ENCODE measurements at regions not wholly inside any gene's neighbourhood (a gene's known extent, or its start where the extent isn't known, plus 50 kb on each side); places are given as distances from the start of the nearest gene placed in this dataset.
"Not testable (repeated sequence)": the region's sequence is repeated elsewhere in the genome, so short reads cannot be mapped to it uniquely, and the experiment has no call there.

DNA sequence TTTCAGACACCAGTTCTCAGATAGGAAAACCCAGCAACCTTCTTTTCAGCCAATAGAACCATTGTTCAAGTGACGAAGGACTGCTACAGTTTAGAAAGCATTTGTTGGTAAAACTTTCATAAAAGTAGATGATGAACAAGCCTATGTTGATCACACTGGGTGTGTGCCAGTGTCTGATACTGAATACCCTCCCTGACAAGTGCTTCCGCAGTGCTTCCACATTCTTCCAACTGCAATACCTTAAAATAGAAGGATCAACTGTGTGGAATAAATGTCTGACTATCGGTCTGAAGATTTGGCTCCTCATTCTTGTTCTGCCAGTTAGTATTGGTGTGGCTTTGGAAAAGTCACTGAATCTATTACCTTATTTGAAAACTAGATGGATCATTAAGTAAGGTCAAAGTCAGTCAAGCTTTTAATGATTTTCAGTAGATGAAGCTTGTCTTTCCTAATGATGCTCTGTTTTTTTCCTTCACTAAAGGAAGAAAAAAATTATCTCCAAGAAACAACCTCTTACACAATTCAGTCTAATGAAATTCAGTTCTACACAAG lies 479.4 kb upstream of the CBLB start:
- TF ChIP-seq, protein P1, sequence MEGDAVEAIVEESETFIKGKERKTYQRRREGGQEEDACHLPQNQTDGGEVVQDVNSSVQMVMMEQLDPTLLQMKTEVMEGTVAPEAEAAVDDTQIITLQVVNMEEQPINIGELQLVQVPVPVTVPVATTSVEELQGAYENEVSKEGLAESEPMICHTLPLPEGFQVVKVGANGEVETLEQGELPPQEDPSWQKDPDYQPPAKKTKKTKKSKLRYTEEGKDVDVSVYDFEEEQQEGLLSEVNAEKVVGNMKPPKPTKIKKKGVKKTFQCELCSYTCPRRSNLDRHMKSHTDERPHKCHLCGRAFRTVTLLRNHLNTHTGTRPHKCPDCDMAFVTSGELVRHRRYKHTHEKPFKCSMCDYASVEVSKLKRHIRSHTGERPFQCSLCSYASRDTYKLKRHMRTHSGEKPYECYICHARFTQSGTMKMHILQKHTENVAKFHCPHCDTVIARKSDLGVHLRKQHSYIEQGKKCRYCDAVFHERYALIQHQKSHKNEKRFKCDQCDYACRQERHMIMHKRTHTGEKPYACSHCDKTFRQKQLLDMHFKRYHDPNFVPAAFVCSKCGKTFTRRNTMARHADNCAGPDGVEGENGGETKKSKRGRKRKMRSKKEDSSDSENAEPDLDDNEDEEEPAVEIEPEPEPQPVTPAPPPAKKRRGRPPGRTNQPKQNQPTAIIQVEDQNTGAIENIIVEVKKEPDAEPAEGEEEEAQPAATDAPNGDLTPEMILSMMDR (IDR thresholded peaks at IDR 0.05 in 4 of 5, conservative IDR thresholded peaks at IDR 0.05 in 1 of 5): no peak
- no peak for TF ChIP-seq POLR2A (IDR thresholded peaks at IDR 0.05)
- Histone ChIP-seq H3K27ac (peak overlapping the region; percentile 74 to 83 (median 78)), H3K36me3 (no peaks in the 10 kb centered on the region), H3K4me3 (peak overlapping the region in 2 of 4 donors; percentile 11 to 18), H3K27me3 (no peaks in the 10 kb centered on the region), H3K9me3 (no peaks in the 10 kb centered on the region), H3K4me1 (peaks cover 41 to 50% of the 10 kb centered on the region in 2 donors)
- intact Hi-C loops (cut with DNase I; ENCODE audit: low total_unique reads): loop anchor here (5.0 to 10.0 kb wide), 5 partner anchors 109 to 1784 kb away; no protein-coding TSS in a partner anchor
- DNase-seq: no peak
- in situ Hi-C loops (cut with MboI; ENCODE audit: low sequenced_read_pairs in 4 of 4): loop anchor here in 2 of 4 donors (10.0 kb wide), 1 partner anchor 107 kb away; no protein-coding TSS in a partner anchor
- ATAC-seq: no peak

DNA sequence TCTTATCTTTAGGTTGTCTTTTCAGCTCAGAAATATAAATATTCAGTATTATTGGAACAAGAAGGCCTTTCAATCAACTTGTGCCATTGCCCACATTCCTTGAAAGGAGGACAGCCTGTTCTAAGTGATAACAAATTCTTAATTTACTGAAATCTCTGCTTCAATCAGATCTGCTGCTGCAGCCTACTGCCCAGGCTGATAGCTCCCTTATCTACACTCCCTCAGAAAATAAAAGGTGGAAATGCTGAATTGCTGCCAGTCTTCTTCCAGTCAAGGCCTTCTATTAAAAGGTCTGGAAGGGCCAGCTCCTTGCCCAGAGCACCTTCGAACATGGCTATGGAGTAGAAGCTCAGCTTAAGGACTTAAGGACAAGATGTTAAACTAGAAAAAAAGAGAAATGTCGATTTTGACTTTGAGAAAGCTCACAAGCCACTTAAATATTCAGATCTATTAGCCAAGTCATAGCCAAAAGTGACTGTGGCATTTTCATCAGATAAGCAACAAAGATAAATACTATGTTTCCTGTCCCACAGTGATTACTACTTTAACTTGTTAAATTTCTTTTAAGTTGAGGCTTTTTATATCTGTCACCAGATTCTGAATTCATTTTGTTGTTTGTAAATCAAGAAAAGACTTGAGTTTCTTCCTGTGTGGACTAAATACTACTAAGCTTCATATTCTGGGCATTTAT lies 480.5 kb upstream of the CBLB start:
- no peaks in the 10 kb centered on the region for H3K9me3 ChIP-seq
- intact Hi-C loops (cut with DNase I; ENCODE audit: low total_unique reads): loop anchor here (5.0 to 10.0 kb wide), 5 partner anchors 108 to 1783 kb away; no protein-coding TSS in a partner anchor
- H3K4me1 ChIP-seq: peaks cover 35 to 44% of the 10 kb centered on the region in 2 donors
- no peak for DNase-seq
- no peak for TF ChIP-seq POLR2A (IDR thresholded peaks at IDR 0.05)
- TF ChIP-seq, protein P1 (IDR thresholded peaks at IDR 0.05 in 4 of 5, conservative IDR thresholded peaks at IDR 0.05 in 1 of 5): no peak
- H3K4me3 ChIP-seq: no peak overlapping the region
- peak overlapping the region; percentile 74 to 83 (median 78) for H3K27ac ChIP-seq
- in situ Hi-C loops (cut with MboI; ENCODE audit: low sequenced_read_pairs in 4 of 4): loop anchor here in 2 of 4 donors (10.0 kb wide), 1 partner anchor 105 kb away; no protein-coding TSS in a partner anchor
- no peaks in the 10 kb centered on the region for H3K27me3 ChIP-seq
- ATAC-seq: no peak
- no peaks in the 10 kb centered on the region for H3K36me3 ChIP-seq

DNA sequence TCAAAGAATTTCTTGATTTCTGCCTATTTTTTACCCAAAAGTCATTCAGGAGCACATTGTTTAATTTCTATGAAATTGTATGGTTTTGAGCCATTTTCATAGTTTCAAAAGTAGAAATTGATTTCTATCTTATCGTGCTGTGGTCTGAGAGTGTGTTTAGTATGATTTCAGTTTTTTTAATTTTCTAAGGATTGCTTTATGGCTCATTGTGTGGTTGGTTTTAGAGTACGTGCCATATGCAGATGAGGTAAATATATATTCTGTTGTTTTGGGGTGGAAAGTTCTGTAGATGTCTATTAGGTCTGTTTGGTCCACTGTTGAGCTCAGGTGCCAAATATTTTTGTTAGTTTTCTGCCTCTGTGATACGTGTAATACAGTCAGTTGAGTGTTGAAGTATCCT lies 487.1 kb upstream of the CBLB start:
- H3K27ac ChIP-seq: no peak overlapping the region
- intact Hi-C loops (cut with DNase I; ENCODE audit: low total_unique reads): no loop called here
- H3K4me3 ChIP-seq: no peak overlapping the region
- no peak for ATAC-seq
- H3K9me3 ChIP-seq: no peaks in the 10 kb centered on the region
- DNase-seq: no peak
- in situ Hi-C loops (cut with MboI; ENCODE audit: low sequenced_read_pairs in 4 of 4): no loop called here
- H3K36me3 ChIP-seq: no peaks in the 10 kb centered on the region
- no peaks in the 10 kb centered on the region for H3K27me3 ChIP-seq
- no peaks in the 10 kb centered on the region for H3K4me1 ChIP-seq
- no peak for TF ChIP-seq POLR2A (IDR thresholded peaks at IDR 0.05)
- TF ChIP-seq, protein P1 (IDR thresholded peaks at IDR 0.05 in 4 of 5, conservative IDR thresholded peaks at IDR 0.05 in 1 of 5): no peak

DNA sequence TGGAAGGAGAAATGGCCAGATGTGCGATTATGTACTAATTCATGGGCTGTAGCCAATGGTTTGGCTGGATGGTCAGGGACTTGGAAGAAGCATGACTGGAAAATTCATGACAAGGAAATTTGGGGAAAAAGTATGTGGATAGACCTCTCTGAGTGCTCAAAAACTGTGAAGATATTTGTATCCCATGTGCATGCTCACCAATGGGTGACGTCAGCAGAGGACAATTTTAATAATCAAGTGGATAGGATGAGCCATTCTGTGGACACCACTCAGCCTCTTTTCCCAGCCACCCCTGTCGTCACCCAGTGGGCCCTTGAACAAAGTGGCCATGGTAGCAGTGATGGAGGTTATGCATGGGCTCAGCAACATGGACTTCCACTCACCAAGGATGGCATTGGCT lies 490.9 kb upstream of the CBLB start:
- no peaks in the 10 kb centered on the region for H3K27me3 ChIP-seq
- DNase-seq: no peak
- H3K27ac ChIP-seq: no peak overlapping the region
- intact Hi-C loops (cut with DNase I; ENCODE audit: low total_unique reads): no loop called here
- in situ Hi-C loops (cut with MboI; ENCODE audit: low sequenced_read_pairs in 4 of 4): no loop called here
- no peaks in the 10 kb centered on the region for H3K36me3 ChIP-seq
- no peaks in the 10 kb centered on the region for H3K4me1 ChIP-seq
- H3K9me3 ChIP-seq: no peaks in the 10 kb centered on the region
- no peak for ATAC-seq
- no peak for TF ChIP-seq POLR2A (IDR thresholded peaks at IDR 0.05)
- TF ChIP-seq, protein P1 (IDR thresholded peaks at IDR 0.05 in 4 of 5, conservative IDR thresholded peaks at IDR 0.05 in 1 of 5): no peak
- H3K4me3 ChIP-seq: no peak overlapping the region

DNA sequence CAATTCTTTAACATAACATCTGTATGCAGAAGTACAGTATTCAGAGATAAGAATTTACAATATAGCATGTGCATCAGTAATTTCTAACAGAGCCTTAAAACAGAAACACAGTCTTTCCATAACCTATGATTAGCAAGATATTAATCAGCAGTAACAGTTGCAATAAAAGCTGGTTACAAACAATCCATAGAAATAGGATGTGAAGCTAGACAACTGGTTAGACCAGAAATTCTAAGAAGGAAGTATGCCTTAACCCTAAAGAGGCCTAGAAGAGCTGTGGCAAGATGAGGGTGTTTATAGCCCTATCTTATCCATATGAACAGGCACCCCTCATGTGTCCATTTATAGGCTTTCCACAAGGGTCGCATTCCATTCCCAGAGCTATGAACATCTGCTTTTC lies 492.1 kb upstream of the CBLB start:
- H3K36me3 ChIP-seq; H3K27ac ChIP-seq; intact Hi-C loops (cut with DNase I; ENCODE audit: low total_unique reads); ATAC-seq; H3K9me3 ChIP-seq; H3K4me1 ChIP-seq; in situ Hi-C loops (cut with MboI; ENCODE audit: low sequenced_read_pairs in 4 of 4); H3K4me3 ChIP-seq; H3K27me3 ChIP-seq; DNase-seq: not testable (repeated sequence)
